Breast epithelium (tissue), 4 donors: ENCODE measurements at regions not wholly inside any gene's neighbourhood (a gene's known extent, or its start where the extent isn't known, plus 50 kb on each side); places are given as distances from the start of the nearest gene placed in this dataset.

ENCODE experiments used
- DNase-seq, 2 donors: peaks; one replicate each; pipeline ENCODE4 v3.0.0-alpha.2; 2019; ENCODE audit warnings: low spot score in 2 of 2
- H3K27ac ChIP-seq, 2 donors: fragments of 200-600 bp; sonication (generic) in 1 of 2; one replicate each; pipeline ENCODE4 v1.5.1; 2016 to 2019; ENCODE audit warnings: mild to moderate bottlenecking in 1 of 2
- H3K27me3 ChIP-seq, 2 donors: fragments of 200-600 bp; sonication (generic) in 1 of 2; one replicate each; pipeline versions ENCODE4 v1.5.1 to v1.6.0; 2017 to 2019; ENCODE audit warnings: control low read depth in 1 of 2, mild to moderate bottlenecking in 1 of 2
- H3K36me3 ChIP-seq: fragments of 200-600 bp; one replicate; pipeline ENCODE4 v1.5.1; 2019
- H3K4me1 ChIP-seq, 2 donors: fragments of 200-600 bp; sonication (generic); one replicate each; pipeline ENCODE4 v1.5.1; 2016 to 2019; ENCODE audit warnings: control low read depth in 1 of 2
- H3K4me3 ChIP-seq, 3 donors: fragments of 200-600 bp; sonication (generic); 1 replicate in 2 of 3; 2 replicates in 1 of 3; pipeline ENCODE4 v1.5.1; 2016 to 2019; ENCODE audit warnings: mild to moderate bottlenecking in 3 of 3, moderate library complexity in 2 of 3
- H3K9me3 ChIP-seq, 2 donors: fragments of 200-600 bp; sonication (generic) in 1 of 2; one replicate each; pipeline ENCODE4 v1.5.1; 2016 to 2019; ENCODE audit warnings: control low read depth in 1 of 2
- POLR2A ChIP-seq: fragments of 450-650 bp; IDR thresholded peaks from one replicate; pipeline ENCODE4 v1.6.1; 2016; ENCODE audit warnings: antibody characterized with exemption, mild to moderate bottlenecking, moderate library complexity
- POLR2AphosphoS5 ChIP-seq, 3 donors: sonication (generic); formaldehyde crosslinking; IDR thresholded peaks; one replicate each; pipeline ENCODE4 v1.6.1; 2017; ENCODE audit warnings: antibody characterized with exemption in 3 of 3
- intact Hi-C: fragments of 100-400 bp; cut with DNase I; formaldehyde crosslinking; loops from one replicate; pipeline ENCODE4 v1.15.1; 2023; ENCODE audit warnings: low total_unique reads
- TF ChIP-seq, protein P1 (sequence below), 3 donors: fragments of 450-650 bp; IDR thresholded peaks; one replicate each; pipeline ENCODE4 v1.5.1; 2016 to 2017; ENCODE audit warnings: antibody characterized with exemption in 3 of 3, mild to moderate bottlenecking in 3 of 3, moderate library complexity in 3 of 3

DNA sequence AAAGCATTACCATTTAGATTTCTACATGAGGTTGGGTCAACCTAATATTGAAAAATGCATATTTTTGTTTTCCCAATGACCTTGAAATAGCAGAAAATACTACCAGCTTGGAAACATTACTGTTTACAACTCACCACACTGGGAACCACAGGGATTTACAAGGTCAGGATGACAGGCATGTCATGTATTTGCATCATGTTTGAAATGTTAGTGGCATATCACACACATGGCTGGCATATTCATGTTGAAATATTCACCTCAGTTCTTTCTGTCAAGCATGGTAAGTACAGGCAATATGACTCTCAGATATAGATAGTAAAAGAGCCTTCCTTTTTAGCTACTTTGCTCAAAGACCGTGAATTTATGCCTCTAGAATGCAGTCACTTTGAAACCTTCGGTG, 593.5 kb downstream of the NOVA1 start:
- Histone ChIP-seq H3K36me3 (no peaks in the 10 kb centered on the region), H3K27ac (no peak overlapping the region), H3K4me1 (no peaks in the 10 kb centered on the region), H3K9me3 (no peaks in the 10 kb centered on the region), H3K4me3 (no peak overlapping the region), H3K27me3 (no peaks in the 10 kb centered on the region)
- intact Hi-C loops = no loop called here
- no peak for DNase-seq
- no peak for TF ChIP-seq POLR2A
- TF ChIP-seq, protein P1, sequence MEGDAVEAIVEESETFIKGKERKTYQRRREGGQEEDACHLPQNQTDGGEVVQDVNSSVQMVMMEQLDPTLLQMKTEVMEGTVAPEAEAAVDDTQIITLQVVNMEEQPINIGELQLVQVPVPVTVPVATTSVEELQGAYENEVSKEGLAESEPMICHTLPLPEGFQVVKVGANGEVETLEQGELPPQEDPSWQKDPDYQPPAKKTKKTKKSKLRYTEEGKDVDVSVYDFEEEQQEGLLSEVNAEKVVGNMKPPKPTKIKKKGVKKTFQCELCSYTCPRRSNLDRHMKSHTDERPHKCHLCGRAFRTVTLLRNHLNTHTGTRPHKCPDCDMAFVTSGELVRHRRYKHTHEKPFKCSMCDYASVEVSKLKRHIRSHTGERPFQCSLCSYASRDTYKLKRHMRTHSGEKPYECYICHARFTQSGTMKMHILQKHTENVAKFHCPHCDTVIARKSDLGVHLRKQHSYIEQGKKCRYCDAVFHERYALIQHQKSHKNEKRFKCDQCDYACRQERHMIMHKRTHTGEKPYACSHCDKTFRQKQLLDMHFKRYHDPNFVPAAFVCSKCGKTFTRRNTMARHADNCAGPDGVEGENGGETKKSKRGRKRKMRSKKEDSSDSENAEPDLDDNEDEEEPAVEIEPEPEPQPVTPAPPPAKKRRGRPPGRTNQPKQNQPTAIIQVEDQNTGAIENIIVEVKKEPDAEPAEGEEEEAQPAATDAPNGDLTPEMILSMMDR (IDR thresholded peaks at IDR 0.05) = no peak
- TF ChIP-seq POLR2AphosphoS5 (IDR thresholded peaks at IDR 0.05) = no peak

DNA sequence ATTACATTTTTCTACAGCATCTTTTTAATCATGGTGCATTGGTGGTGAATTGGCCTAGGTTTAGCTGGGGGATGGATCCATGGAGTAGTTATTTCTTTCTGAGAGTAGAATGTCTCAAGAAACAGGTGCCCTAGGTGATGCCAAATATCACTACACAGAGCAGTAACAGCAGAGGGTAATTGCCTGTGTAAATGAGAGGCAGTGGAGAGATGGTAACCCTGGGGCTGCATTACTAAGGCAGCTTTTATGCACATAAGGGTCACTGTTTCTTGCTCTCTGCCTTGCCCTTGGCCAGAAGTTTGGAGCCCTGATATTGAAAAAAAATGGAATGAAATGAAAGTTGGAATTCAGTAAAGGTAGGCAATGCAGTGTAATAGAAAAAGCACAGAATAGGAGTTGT, 604.0 kb downstream of the NOVA1 start:
- intact Hi-C loops = loop anchor here (2.0 kb wide), 1 partner anchor 15 kb away; no protein-coding TSS in a partner anchor
- Histone ChIP-seq H3K4me1 (no peaks in the 10 kb centered on the region), H3K4me3 (no peak overlapping the region), H3K36me3 (no peaks in the 10 kb centered on the region), H3K27me3 (no peaks in the 10 kb centered on the region), H3K27ac (no peak overlapping the region), H3K9me3 (no peaks in the 10 kb centered on the region)
- DNase-seq = no peak
- TF ChIP-seq, protein P1 (IDR thresholded peaks at IDR 0.05) = no peak
- TF ChIP-seq POLR2AphosphoS5 (IDR thresholded peaks at IDR 0.05) = no peak

DNA sequence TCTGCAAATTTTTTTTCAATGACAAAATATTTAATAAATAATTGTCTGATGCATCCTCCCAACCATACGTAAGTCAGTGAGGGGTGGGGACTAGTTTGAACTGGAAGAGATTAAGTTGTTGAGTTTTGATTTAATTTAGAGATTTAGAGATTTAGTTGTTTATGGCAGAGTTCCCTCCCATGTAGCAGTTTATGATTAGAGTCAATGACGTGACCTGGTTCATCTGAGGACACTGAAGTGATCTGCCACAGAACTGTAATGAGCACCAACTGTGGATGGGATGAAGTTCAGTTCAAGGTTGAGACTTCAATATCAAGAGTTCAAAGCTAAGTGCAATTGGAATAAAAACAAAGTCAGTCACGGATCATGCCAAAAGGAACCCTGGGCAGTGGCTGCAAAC, 609.3 kb downstream of the NOVA1 start:
- intact Hi-C loops = loop anchor here (10.0 kb wide), 1 partner anchor 786 kb away; no protein-coding TSS in a partner anchor
- Histone ChIP-seq H3K4me3 (no peak overlapping the region), H3K9me3 (peaks cover 0 to 8% of the 10 kb centered on the region in 2 donors), H3K4me1 (no peaks in the 10 kb centered on the region), H3K27ac (no peak overlapping the region), H3K36me3 (no peaks in the 10 kb centered on the region), H3K27me3 (no peaks in the 10 kb centered on the region)
- TF ChIP-seq, protein P1 (IDR thresholded peaks at IDR 0.05) = no peak
- no peak for TF ChIP-seq POLR2A
- no peak for TF ChIP-seq POLR2AphosphoS5 (IDR thresholded peaks at IDR 0.05)
- DNase-seq = no peak

DNA sequence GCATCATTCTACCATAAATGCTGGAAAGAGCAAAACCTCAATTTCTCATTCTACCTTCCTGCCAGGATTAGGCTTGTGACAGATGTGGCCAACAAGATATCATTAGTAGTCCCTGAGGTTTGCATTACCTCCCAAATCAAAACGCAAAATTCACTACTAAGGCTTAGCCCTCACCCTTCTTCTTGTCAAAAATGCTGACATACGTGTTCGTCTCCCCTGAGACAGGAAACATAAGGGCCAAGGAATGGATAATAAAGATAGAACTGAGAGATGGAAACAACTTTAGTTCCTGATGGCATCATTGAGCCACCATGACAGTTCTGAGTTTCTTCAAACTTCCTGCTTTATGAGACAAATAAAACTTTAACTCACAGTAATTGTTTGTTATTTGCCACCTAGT, 642.1 kb downstream of the NOVA1 start:
- Histone ChIP-seq H3K27me3 (no peaks in the 10 kb centered on the region), H3K36me3 (no peaks in the 10 kb centered on the region), H3K27ac (no peak overlapping the region), H3K9me3 (no peaks in the 10 kb centered on the region), H3K4me3 (no peak overlapping the region), H3K4me1 (no peaks in the 10 kb centered on the region)
- DNase-seq = no peak
- TF ChIP-seq POLR2AphosphoS5 (IDR thresholded peaks at IDR 0.05) = no peak
- TF ChIP-seq POLR2A = no peak
- TF ChIP-seq, protein P1 (IDR thresholded peaks at IDR 0.05) = no peak
- intact Hi-C loops = no loop called here

DNA sequence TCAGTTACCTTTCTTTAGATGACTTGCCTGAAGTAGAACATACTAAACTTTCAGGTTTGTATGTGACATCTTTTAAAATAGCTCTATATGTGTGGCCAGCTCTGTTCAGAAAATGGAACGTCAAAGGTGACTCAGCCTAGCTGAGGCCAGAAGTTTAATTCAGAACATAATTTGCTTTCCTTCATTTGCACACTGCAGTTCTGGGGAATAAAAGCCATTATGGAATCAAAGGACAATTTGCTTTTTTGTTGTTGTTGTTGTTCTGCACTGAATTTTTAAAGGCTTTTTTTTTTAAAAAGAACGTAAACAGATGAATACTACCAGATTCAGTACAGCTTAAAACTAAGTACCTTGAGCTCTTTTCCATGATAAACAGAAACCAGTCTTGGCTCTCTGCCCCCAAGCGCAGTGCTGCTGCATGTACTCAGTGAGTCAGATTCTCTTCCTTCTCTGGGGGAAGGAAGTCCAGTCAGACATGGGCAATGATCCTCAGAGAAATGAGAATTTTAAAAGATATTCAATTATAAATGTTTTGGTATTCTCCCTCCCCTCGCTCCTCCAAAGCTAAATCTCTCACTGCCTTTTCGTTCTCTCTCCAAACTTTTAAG, 644.2 kb downstream of the NOVA1 start:
- H3K4me1 ChIP-seq = no peaks in the 10 kb centered on the region
- H3K9me3 ChIP-seq = no peaks in the 10 kb centered on the region
- H3K4me3 ChIP-seq = peak overlapping the region in 1 of 3 donors; percentile 10
- peak; percentile 41 to 79 for DNase-seq
- H3K36me3 ChIP-seq = no peaks in the 10 kb centered on the region
- no peaks in the 10 kb centered on the region for H3K27me3 ChIP-seq
- intact Hi-C loops = no loop called here
- TF ChIP-seq POLR2AphosphoS5 (IDR thresholded peaks at IDR 0.05) (no peak), POLR2A (no peak)
- TF ChIP-seq, protein P1 (IDR thresholded peaks at IDR 0.05) = no peak
- peak overlapping the region; percentile 7 to 38 for H3K27ac ChIP-seq
